Fibroblast of lung (primary cell): ENCODE measurements at regions not wholly inside any gene's neighbourhood (a gene's known extent, or its start where the extent isn't known, plus 50 kb on each side); places are given as distances from the start of the nearest gene placed in this dataset.

Experiments
- DNase-seq, 2 donors: peaks; one replicate each; pipeline versions ENCODE4 v3.0.0 to v3.0.0-alpha.2; 2010; ENCODE audit warnings: low read depth in 2 of 2
- H2AFZ ChIP-seq: 2 replicates; pipeline ENCODE4 v1.5.1; 2012; ENCODE audit warnings: low read length, control low read depth, inconsistent platforms
- H3K27ac ChIP-seq: 2 replicates; pipeline ENCODE4 v1.5.1; 2011; ENCODE audit warnings: low read length, control low read depth; ENCODE audit not compliant: insufficient read depth
- H3K27me3 ChIP-seq: 2 replicates; pipeline ENCODE4 v1.5.1; 2011; ENCODE audit warnings: mild to moderate bottlenecking, low read length; ENCODE audit not compliant: control insufficient read depth, insufficient read depth
- H3K36me3 ChIP-seq: 2 replicates; pipeline ENCODE4 v1.5.1; 2011; ENCODE audit warnings: low read length; ENCODE audit not compliant: control insufficient read depth, insufficient read depth
- H3K4me1 ChIP-seq: 2 replicates; pipeline ENCODE4 v1.5.1; 2011; ENCODE audit warnings: low read length; ENCODE audit not compliant: control insufficient read depth, insufficient read depth; ENCODE audit errors: extremely low read depth
- H3K4me2 ChIP-seq: 2 replicates; pipeline ENCODE4 v1.5.1; 2011; ENCODE audit warnings: low read length, control low read depth; ENCODE audit not compliant: insufficient read depth; ENCODE audit errors: extremely low read depth
- H3K4me3 ChIP-seq, 4 experiments: fragments of 200-600 bp in 1 of 4; sonication (generic) in 1 of 4; replicated peaks in 1 of 4; 2 replicates each; pipeline ENCODE4 v1.5.1; 2011 to 2016; ENCODE audit warnings: low read length in 4 of 4, low read depth in 3 of 4, mild to moderate bottlenecking in 3 of 4, control low read depth in 2 of 4, inconsistent platforms in 1 of 4, mixed read lengths in 1 of 4; ENCODE audit not compliant: insufficient read depth in 1 of 4; ENCODE audit errors: control extremely low read depth in 1 of 4
- H3K79me2 ChIP-seq: 2 replicates; pipeline ENCODE4 v1.5.1; 2012; ENCODE audit warnings: mild to moderate bottlenecking, low read length, inconsistent platforms; ENCODE audit not compliant: control insufficient read depth, insufficient read depth
- H3K9ac ChIP-seq: 2 replicates; pipeline ENCODE4 v1.5.1; 2011; ENCODE audit warnings: mild to moderate bottlenecking, low read length, control low read depth; ENCODE audit not compliant: insufficient read depth
- H3K9me3 ChIP-seq: 2 replicates; pipeline ENCODE4 v1.5.1; 2012; ENCODE audit warnings: low read depth, low read length; ENCODE audit not compliant: control insufficient read depth, insufficient read depth
- H4K20me1 ChIP-seq: 2 replicates; pipeline ENCODE4 v1.5.1; 2011; ENCODE audit warnings: low read length; ENCODE audit not compliant: control insufficient read depth, insufficient read depth; ENCODE audit errors: extremely low read depth
- CTCF ChIP-seq, 2 donors: IDR thresholded peaks in 1 of 2; conservative IDR thresholded peaks in 1 of 2; 1 replicate in 1 of 2; 2 replicates in 1 of 2; pipeline ENCODE4 v1.5.1; 2011 to 2012; ENCODE audit warnings: low read length in 2 of 2, control low read depth in 1 of 2, inconsistent platforms in 1 of 2, low read depth in 1 of 2, mild to moderate bottlenecking in 1 of 2
- EZH2 ChIP-seq: IDR thresholded peaks from 2 replicates; pipeline ENCODE4 v1.5.1; 2012; ENCODE audit warnings: low read length, control low read depth, mild to moderate bottlenecking; ENCODE audit errors: missing control alignments

DNA sequence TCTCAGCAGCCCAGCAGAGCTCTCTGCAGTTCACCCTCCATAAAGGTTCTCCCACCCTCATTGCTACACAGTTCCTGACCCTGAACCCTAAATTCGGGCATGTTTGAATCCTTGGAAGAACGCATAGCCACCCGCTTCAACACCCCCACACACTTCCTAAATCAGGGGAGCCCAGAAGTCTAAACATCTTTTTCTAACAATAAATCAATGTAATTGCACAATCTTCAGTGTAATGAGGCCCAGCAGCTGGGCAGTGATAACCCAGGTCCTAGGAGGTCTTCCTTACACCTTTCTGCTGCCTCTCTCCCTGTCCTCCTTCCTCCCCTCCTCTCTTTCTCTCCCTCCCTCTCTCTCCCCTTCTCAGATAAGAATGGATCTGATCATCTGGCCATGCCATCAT lies 88.0 kb downstream of the IRX2 start:
- H3K4me2 ChIP-seq: no peak overlapping the region
- no peaks in the 10 kb centered on the region for H3K27me3 ChIP-seq
- no peaks in the 10 kb centered on the region for H3K9me3 ChIP-seq
- H3K9ac ChIP-seq: no peak overlapping the region
- no peak overlapping the region for H3K4me3 ChIP-seq
- no peaks in the 10 kb centered on the region for H3K36me3 ChIP-seq
- no peaks in the 10 kb centered on the region for H3K4me1 ChIP-seq
- no peaks in the 10 kb centered on the region for H4K20me1 ChIP-seq
- no peak overlapping the region for H3K27ac ChIP-seq
- no peak for TF ChIP-seq EZH2
- TF ChIP-seq CTCF (conservative IDR thresholded peaks at IDR 0.05 in 1 of 2, IDR thresholded peaks at IDR 0.05 in 1 of 2; ENCODE audit: low read depth in 1 of 2, low read length in 2 of 2): no peak
- H2AFZ ChIP-seq: no peak overlapping the region
- DNase-seq: no peak
- no peaks in the 10 kb centered on the region for H3K79me2 ChIP-seq

- Histone ChIP-seq H4K20me1 (no peaks in the 10 kb centered on the region), H3K27me3 (no peaks in the 10 kb centered on the region), H2AFZ (no peak overlapping the region), H3K4me2 (no peak overlapping the region), H3K79me2 (no peaks in the 10 kb centered on the region), H3K4me3 (no peak overlapping the region), H3K4me1 (no peaks in the 10 kb centered on the region), H3K9ac (no peak overlapping the region), H3K9me3 (no peaks in the 10 kb centered on the region), H3K27ac (no peak overlapping the region), H3K36me3 (no peaks in the 10 kb centered on the region)
- TF ChIP-seq CTCF (conservative IDR thresholded peaks at IDR 0.05 in 1 of 2, IDR thresholded peaks at IDR 0.05 in 1 of 2; ENCODE audit: low read depth in 1 of 2, low read length in 2 of 2) (no peak), EZH2 (no peak)
- DNase-seq: no peak
Observed at GRCh38 chr5:2660315-2660714, 91.2 kb downstream of the IRX2 start.

DNA sequence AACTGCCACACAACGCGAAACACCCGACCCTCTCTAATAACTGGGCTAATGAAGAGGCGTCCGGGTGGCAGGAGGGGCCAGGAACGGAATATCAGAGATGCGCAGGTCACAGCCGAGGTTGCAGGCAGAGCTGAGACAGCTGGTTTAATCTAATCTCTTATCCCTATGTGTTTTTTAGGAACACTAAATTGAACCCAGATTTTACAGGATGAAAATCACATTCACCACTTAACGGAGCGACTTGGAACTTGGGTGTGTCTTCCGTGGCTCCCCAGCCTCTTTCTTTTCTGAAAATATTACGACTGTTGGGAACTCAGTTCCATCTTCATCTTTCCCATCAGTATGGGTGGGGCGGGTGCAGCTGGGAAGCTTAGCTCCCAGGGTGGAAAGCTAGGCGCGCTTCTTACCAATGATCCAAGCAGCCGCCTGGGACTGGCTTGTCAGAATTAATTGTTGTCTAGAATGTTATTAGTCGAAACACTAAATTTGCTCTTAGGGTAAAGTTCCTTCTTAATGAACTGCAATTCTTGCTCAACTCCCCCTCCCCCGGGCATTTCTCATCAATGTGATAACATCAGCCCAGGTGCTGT lies 92.5 kb downstream of the IRX2 start:
- TF ChIP-seq CTCF (conservative IDR thresholded peaks at IDR 0.05 in 1 of 2, IDR thresholded peaks at IDR 0.05 in 1 of 2; ENCODE audit: low read depth in 1 of 2, low read length in 2 of 2): no peak
- TF ChIP-seq EZH2: no peak
- Histone ChIP-seq H3K4me3 (no peak overlapping the region), H3K4me2 (no peak overlapping the region), H2AFZ (no peak overlapping the region), H3K27me3 (no peaks in the 10 kb centered on the region), H3K79me2 (no peaks in the 10 kb centered on the region), H3K27ac (no peak overlapping the region), H3K9me3 (no peaks in the 10 kb centered on the region), H3K36me3 (no peaks in the 10 kb centered on the region), H3K9ac (no peak overlapping the region), H4K20me1 (no peaks in the 10 kb centered on the region), H3K4me1 (no peaks in the 10 kb centered on the region)
- peak in 1 of 2 donors; percentile 28 for DNase-seq
